OCI-LY7 (cell line): ENCODE measurements at regions not wholly inside any gene's neighbourhood (a gene's known extent, or its start where the extent isn't known, plus 50 kb on each side); places are given as distances from the start of the nearest gene placed in this dataset.

ENCODE experiments used
- BruUV-seq: library from RNA; stranded (reverse); fragments of 400-500 nt; replicated peaks from 2 replicates; lab custom pipeline; 2021; lab: Mats Ljungman, UMichigan
- CTCF ChIA-PET: fragments of 300-600 bp; sonication (Branson Sonifier 250); formaldehyde crosslinking; loops from one replicate; lab custom pipeline; 2022; ENCODE audit warnings: antibody characterized with exemption; ENCODE audit not compliant: unreplicated experiment; lab: Charles Lee
- POLR2A ChIA-PET: fragments of 300-600 bp; sonication (Branson Sonifier 250); formaldehyde crosslinking; loops from one replicate; lab custom pipeline; 2022; ENCODE audit warnings: antibody characterized with exemption; lab: Charles Lee
- DNase-seq: peaks from one replicate; pipeline ENCODE4 v3.0.0-alpha.2; 2015; ENCODE audit warnings: low spot score
- H2AFZ ChIP-seq: fragments of 200-600 bp; sonication (generic), shearing (Covaris generic); 2 replicates; pipeline ENCODE4 v1.6.1; 2014; ENCODE audit warnings: mild to moderate bottlenecking, antibody characterized with exemption, low read length, moderate library complexity
- H3K27ac ChIP-seq: fragments of 200-600 bp; sonication (generic); 2 replicates; pipeline ENCODE4 v1.5.1; 2014; ENCODE audit warnings: mixed run types, low read depth, mild to moderate bottlenecking, moderate library complexity, low read length, inconsistent platforms; ENCODE audit not compliant: poor library complexity, severe bottlenecking
- H3K36me3 ChIP-seq: fragments of 200-600 bp; sonication (generic); 2 replicates; pipeline ENCODE4 v1.6.1; 2014; ENCODE audit warnings: mild to moderate bottlenecking, antibody characterized with exemption, low read length, moderate library complexity, mixed read lengths; ENCODE audit not compliant: insufficient read depth
- H3K4me1 ChIP-seq: fragments of 200-600 bp; sonication (generic); 2 replicates; pipeline ENCODE4 v1.5.1; 2014; ENCODE audit warnings: mild to moderate bottlenecking, low read length; ENCODE audit not compliant: insufficient read depth, poor library complexity, severe bottlenecking
- H3K4me2 ChIP-seq: fragments of 200-600 bp; sonication (generic); 2 replicates; pipeline ENCODE4 v1.6.1; 2014; ENCODE audit warnings: mild to moderate bottlenecking, low read length
- H3K4me3 ChIP-seq: fragments of 200-600 bp; sonication (generic); 2 replicates; pipeline ENCODE4 v1.5.1; 2014; ENCODE audit warnings: mild to moderate bottlenecking, low read depth, low read length; ENCODE audit not compliant: poor library complexity, severe bottlenecking
- H3K79me2 ChIP-seq: fragments of 200-600 bp; sonication (generic); 2 replicates; pipeline ENCODE4 v1.6.1; 2016; ENCODE audit warnings: low read depth, mild to moderate bottlenecking, low read length, moderate library complexity, mixed read lengths; ENCODE audit not compliant: insufficient read depth
- H3K9me2 ChIP-seq: fragments of 200-600 bp; sonication (generic); 2 replicates; pipeline ENCODE4 v1.6.1; 2016; ENCODE audit warnings: mild to moderate bottlenecking, low read length, mixed read lengths; ENCODE audit not compliant: insufficient read depth
- H3K9me3 ChIP-seq: fragments of 200-600 bp; sonication (generic); 2 replicates; pipeline ENCODE4 v1.6.1; 2014; ENCODE audit warnings: mild to moderate bottlenecking, mixed run types, low read length, mixed read lengths
- H4K20me1 ChIP-seq: fragments of 200-600 bp; sonication (generic); 2 replicates; pipeline ENCODE4 v1.6.1; 2014; ENCODE audit warnings: mild to moderate bottlenecking, antibody characterized with exemption, low read length, moderate library complexity, mixed read lengths; ENCODE audit not compliant: insufficient read depth
- EZH2phosphoT487 ChIP-seq: fragments of 200-600 bp; sonication (generic); IDR thresholded peaks from 2 replicates; pipeline ENCODE4 v1.6.1; 2018; ENCODE audit warnings: low read depth, borderline replicate concordance, mild to moderate bottlenecking, mixed run types, antibody characterized with exemption, low read length, moderate library complexity, mixed read lengths
- intact Hi-C: fragments of 100-400 bp; cut with micrococcal nuclease; formaldehyde crosslinking; loops from one replicate; pipeline ENCODE4 v1.10.0; 2022; ENCODE audit not compliant: unreplicated experiment
- TF ChIP-seq, protein P1 (sequence below): fragments of 200-600 bp; sonication (generic); conservative IDR thresholded peaks from 2 replicates; pipeline ENCODE4 v1.5.1; 2014; ENCODE audit warnings: mild to moderate bottlenecking, antibody characterized with exemption, low read length, moderate library complexity, mixed read lengths

DNA sequence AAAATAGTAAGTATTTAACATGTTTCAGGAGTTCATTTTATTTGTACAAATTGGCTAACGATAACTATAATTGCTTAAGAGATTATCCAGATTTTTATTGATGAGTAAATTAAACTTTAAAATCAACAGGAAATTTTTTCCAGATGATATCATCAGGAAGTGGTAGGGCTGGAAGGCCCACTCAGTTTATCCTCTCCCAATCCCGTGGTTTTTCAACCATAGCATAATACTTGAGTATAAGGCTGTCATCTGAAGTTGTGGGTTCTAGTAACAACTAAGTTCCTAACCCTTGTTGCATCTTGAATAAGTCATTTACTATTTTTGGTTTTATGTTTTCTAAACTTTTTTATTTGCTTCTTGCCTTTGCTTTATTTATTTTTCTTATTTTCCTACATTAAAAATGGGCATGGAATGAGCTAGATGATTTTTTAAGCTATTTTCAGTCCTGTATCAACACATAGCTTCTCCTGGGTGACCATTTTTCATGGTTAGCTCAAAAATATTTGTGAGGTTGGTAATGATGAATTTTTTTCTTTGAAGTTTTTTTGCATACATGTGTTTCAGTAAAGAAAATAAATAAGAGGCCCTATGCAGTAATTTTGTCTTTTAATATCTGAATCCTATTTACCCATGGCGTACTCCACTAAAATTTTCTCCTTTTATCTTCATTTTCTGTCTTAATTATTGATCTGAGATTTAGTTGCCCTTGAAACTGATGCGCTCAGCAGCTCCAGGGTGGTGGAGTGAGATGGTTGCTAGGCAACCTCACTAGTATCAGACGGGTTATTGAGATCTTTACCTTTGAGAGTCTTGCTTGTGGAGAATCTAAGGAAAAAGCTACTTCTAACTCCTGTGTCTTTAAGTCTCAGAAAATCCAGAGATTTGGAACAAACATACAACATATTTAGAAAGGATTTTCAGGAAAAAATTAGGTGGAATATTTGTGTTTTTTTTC lies 452.0 kb upstream of the CCDC179 start:
- intact Hi-C loops: no loop called here
- Histone ChIP-seq H3K36me3 (no peaks in the 10 kb centered on the region), H3K4me3 (no peak overlapping the region), H3K9me2 (no peaks in the 10 kb centered on the region), H3K4me1 (no peaks in the 10 kb centered on the region), H3K9me3 (0 out of 2 replicates have a peak, but pooled peaks cover 4% of the 10 kb centered on the region), H3K27ac (no peak overlapping the region), H3K4me2 (no peak overlapping the region), H2AFZ (no peak overlapping the region), H4K20me1 (no peaks in the 10 kb centered on the region), H3K79me2 (no peaks in the 10 kb centered on the region)
- ChIA-PET POLR2A (interaction anchor here (0.9 kb wide), 1 partner anchor 1137 kb away, joined by 3 read pairs; no protein-coding TSS in a partner anchor), CTCF (no interaction called here)
- TF ChIP-seq, protein P1, sequence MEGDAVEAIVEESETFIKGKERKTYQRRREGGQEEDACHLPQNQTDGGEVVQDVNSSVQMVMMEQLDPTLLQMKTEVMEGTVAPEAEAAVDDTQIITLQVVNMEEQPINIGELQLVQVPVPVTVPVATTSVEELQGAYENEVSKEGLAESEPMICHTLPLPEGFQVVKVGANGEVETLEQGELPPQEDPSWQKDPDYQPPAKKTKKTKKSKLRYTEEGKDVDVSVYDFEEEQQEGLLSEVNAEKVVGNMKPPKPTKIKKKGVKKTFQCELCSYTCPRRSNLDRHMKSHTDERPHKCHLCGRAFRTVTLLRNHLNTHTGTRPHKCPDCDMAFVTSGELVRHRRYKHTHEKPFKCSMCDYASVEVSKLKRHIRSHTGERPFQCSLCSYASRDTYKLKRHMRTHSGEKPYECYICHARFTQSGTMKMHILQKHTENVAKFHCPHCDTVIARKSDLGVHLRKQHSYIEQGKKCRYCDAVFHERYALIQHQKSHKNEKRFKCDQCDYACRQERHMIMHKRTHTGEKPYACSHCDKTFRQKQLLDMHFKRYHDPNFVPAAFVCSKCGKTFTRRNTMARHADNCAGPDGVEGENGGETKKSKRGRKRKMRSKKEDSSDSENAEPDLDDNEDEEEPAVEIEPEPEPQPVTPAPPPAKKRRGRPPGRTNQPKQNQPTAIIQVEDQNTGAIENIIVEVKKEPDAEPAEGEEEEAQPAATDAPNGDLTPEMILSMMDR: no peak
- no peak for TF ChIP-seq EZH2phosphoT487
- BruUV-seq: no TSS peak
- no peak for DNase-seq

DNA sequence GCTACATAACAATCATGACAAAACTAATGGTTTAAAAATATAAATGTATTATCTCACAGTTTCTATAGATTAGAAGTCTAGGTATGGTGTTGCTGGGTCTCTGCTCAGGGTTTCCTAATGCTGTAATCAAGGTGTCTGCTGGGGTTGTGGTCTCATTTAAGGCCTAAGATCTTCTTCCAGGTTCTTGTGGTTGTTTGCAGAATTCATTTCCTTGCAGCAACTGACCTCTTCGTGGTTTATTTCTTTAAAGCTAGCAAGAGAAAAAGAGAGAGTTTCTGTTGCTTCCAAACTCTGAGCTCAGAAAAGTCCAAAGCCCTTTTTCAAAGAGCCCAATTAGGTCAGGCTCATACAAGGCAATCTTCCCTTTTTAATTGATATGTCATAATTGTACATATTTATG lies 452.7 kb upstream of the CCDC179 start:
- BruUV-seq: no TSS peak
- Histone ChIP-seq H3K79me2 (no peaks in the 10 kb centered on the region), H3K27ac (no peak overlapping the region), H3K36me3 (no peaks in the 10 kb centered on the region), H3K4me3 (no peak overlapping the region), H3K9me3 (0 out of 2 replicates have a peak, but pooled peaks cover 4% of the 10 kb centered on the region), H3K4me2 (no peak overlapping the region), H2AFZ (no peak overlapping the region), H3K4me1 (no peaks in the 10 kb centered on the region), H4K20me1 (no peaks in the 10 kb centered on the region), H3K9me2 (no peaks in the 10 kb centered on the region)
- intact Hi-C loops: no loop called here
- no peak for TF ChIP-seq EZH2phosphoT487
- TF ChIP-seq, protein P1: no peak
- no peak for DNase-seq
- ChIA-PET POLR2A (no interaction called here), CTCF (no interaction called here)

DNA sequence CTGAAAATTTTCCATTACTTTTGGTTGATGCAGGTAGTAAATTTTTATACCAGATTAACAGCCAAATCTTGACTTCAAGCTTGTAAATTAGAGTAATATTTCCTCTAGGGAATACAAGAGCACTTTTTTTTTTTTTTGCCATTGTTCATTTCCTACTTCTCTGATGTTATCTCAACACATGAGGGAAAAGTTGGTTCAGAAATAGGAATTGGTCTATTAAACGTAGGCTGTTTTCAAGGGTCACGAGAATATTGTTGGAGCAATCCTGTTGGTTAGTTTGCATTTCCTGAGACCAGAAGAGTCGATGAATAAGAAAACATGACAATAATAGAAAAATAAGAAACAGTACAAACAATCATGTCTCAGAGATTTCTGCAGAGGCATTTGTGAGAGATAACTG lies 453.9 kb upstream of the CCDC179 start:
- Histone ChIP-seq H3K9me2 (no peaks in the 10 kb centered on the region), H3K4me3 (no peak overlapping the region), H3K27ac (no peak overlapping the region), H3K36me3 (no peaks in the 10 kb centered on the region), H3K4me2 (no peak overlapping the region), H3K79me2 (no peaks in the 10 kb centered on the region), H3K4me1 (no peaks in the 10 kb centered on the region), H2AFZ (no peak overlapping the region), H4K20me1 (no peaks in the 10 kb centered on the region), H3K9me3 (0 out of 2 replicates have a peak, but pooled peaks cover 4% of the 10 kb centered on the region)
- no peak for DNase-seq
- BruUV-seq: no TSS peak
- ChIA-PET POLR2A (no interaction called here), CTCF (no interaction called here)
- no peak for TF ChIP-seq EZH2phosphoT487
- TF ChIP-seq, protein P1: no peak
- intact Hi-C loops: no loop called here
